Fibroblast of pulmonary artery (primary cell): ENCODE measurements at regions not wholly inside any gene's neighbourhood (a gene's known extent, or its start where the extent isn't known, plus 50 kb on each side); places are given as distances from the start of the nearest gene placed in this dataset.
"Not testable (repeated sequence)": the region's sequence is repeated elsewhere in the genome, so short reads cannot be mapped to it uniquely, and the experiment has no call there.

Experiments used
- DNase-seq: peaks from one replicate; pipeline ENCODE4 v3.0.0-alpha.2; 2010; ENCODE audit warnings: low read depth
- H3K4me3 ChIP-seq: replicated peaks from 2 replicates; pipeline ENCODE4 v1.5.1; 2011; ENCODE audit warnings: low read depth, mild to moderate bottlenecking, control low read depth, low read length, moderate library complexity
- CTCF ChIP-seq: IDR thresholded peaks from 2 replicates; pipeline ENCODE4 v1.5.1; 2011; ENCODE audit warnings: mild to moderate bottlenecking, control low read depth, low read length, inconsistent platforms; ENCODE audit errors: missing control alignments

GRCh38 chr12:40431169-40431568 lies 206.4 kb downstream of the LRRK2 start:
- H3K4me3 ChIP-seq = no peak overlapping the region
- TF ChIP-seq CTCF = no peak
- DNase-seq = no peak

GRCh38 chr12:40435251-40435650 lies 210.5 kb downstream of the LRRK2 start:
- no peak for DNase-seq
- TF ChIP-seq CTCF = no peak
- H3K4me3 ChIP-seq = no peak overlapping the region

- TF ChIP-seq CTCF = no peak
- no peak for DNase-seq
- H3K4me3 ChIP-seq = no peak overlapping the region
Measured at GRCh38 chr12:40435951-40436350, 211.2 kb downstream of the LRRK2 start.

- DNase-seq = no peak
- TF ChIP-seq CTCF = no peak
- no peak overlapping the region for H3K4me3 ChIP-seq
Measured at GRCh38 chr12:40436564-40436963, 211.8 kb downstream of the LRRK2 start.

GRCh38 chr12:40439771-40440492 lies 215.1 kb downstream of the LRRK2 start:
- DNase-seq = no peak
- no peak for TF ChIP-seq CTCF
- no peak overlapping the region for H3K4me3 ChIP-seq

GRCh38 chr12:40444174-40444573 lies 219.4 kb downstream of the LRRK2 start:
- TF ChIP-seq CTCF = no peak

GRCh38 chr12:40446385-40446784 lies 221.6 kb downstream of the LRRK2 start:
- peak; percentile 38 for TF ChIP-seq CTCF
- peak; percentile 7 for DNase-seq
- no peak overlapping the region for H3K4me3 ChIP-seq

More at GRCh38 chr12:40444174-40444573, 219.4 kb downstream of the LRRK2 start:
- DNase-seq = no peak
- no peak overlapping the region for H3K4me3 ChIP-seq

- DNase-seq, H3K4me3 ChIP-seq: not testable (repeated sequence)
Measured at GRCh38 chr12:40448523-40448922, 223.7 kb downstream of the LRRK2 start.
